Endodermal cell (in vitro differentiated cells): ENCODE measurements at regions not wholly inside any gene's neighbourhood (a gene's known extent, or its start where the extent isn't known, plus 50 kb on each side); places are given as distances from the start of the nearest gene placed in this dataset.

Source experiments
- DNase-seq: peaks from one replicate; pipeline ENCODE4 v3.0.0-alpha.2; 2017
- H3K27ac ChIP-seq: 2 replicates; pipeline ENCODE4 v1.5.1; 2013; ENCODE audit warnings: mild to moderate bottlenecking, low read depth, low read length, moderate library complexity
- H3K27me3 ChIP-seq: 2 replicates; pipeline ENCODE4 v1.6.1; 2013; ENCODE audit warnings: mild to moderate bottlenecking, low read length, moderate library complexity; ENCODE audit not compliant: insufficient read depth, control insufficient read depth, poor library complexity, severe bottlenecking
- H3K36me3 ChIP-seq: 2 replicates; pipeline ENCODE4 v1.7.0; 2013; ENCODE audit warnings: mild to moderate bottlenecking, low read length, moderate library complexity; ENCODE audit not compliant: control insufficient read depth, insufficient read depth
- H3K4me1 ChIP-seq: one replicate; pipeline ENCODE4 v1.7.0; 2013; ENCODE audit warnings: low read length; ENCODE audit not compliant: control insufficient read depth, insufficient read depth
- H3K4me3 ChIP-seq: 2 replicates; pipeline ENCODE4 v1.5.1; 2013; ENCODE audit warnings: mild to moderate bottlenecking, low read length, moderate library complexity
- H3K9ac ChIP-seq: 2 replicates; pipeline ENCODE4 v1.6.1; 2013; ENCODE audit warnings: mild to moderate bottlenecking, low read length, moderate library complexity; ENCODE audit not compliant: poor library complexity, severe bottlenecking; ENCODE audit errors: extremely low read depth
- H3K9me3 ChIP-seq: 2 replicates; pipeline ENCODE4 v1.6.1; 2013; ENCODE audit warnings: mild to moderate bottlenecking, low read length, moderate library complexity; ENCODE audit not compliant: control insufficient read depth
- H3K27ac Mint-ChIP-seq: 2 replicates; pipeline ENCODE4 v1.8.0; 2020; ENCODE audit warnings: mixed read lengths
- H3K27me3 Mint-ChIP-seq: 2 replicates; pipeline ENCODE4 v1.8.0; 2021; ENCODE audit warnings: mild to moderate bottlenecking, mixed read lengths; ENCODE audit not compliant: insufficient read depth
- H3K36me3 Mint-ChIP-seq: 2 replicates; pipeline ENCODE4 v1.8.0; 2020; ENCODE audit warnings: low read depth, mixed read lengths
- H3K4me1 Mint-ChIP-seq: 2 replicates; pipeline ENCODE4 v1.8.0; 2020; ENCODE audit warnings: mixed read lengths
- H3K4me3 Mint-ChIP-seq: 2 replicates; pipeline ENCODE4 v1.8.0; 2020; ENCODE audit warnings: mild to moderate bottlenecking, moderate library complexity, mixed read lengths
- H3K9me3 Mint-ChIP-seq: 2 replicates; pipeline ENCODE4 v1.8.0; 2020; ENCODE audit warnings: mild to moderate bottlenecking, mixed read lengths
- CTCF ChIP-seq: fragments of 200-600 bp; sonication (generic); conservative IDR thresholded peaks from 2 replicates; pipeline ENCODE4 v1.5.0; 2021; ENCODE audit warnings: antibody characterized with exemption, mild to moderate bottlenecking
- WGBS, 2 experiments: methylation state at CpG; one replicate each; pipeline versions ENCODE4 v1.1.5 to v1.1.7; 2013; ENCODE audit warnings: missing lambda C conversion rate in 2 of 2, mixed read lengths in 1 of 2; ENCODE audit not compliant: insufficient coverage in 1 of 2, insufficient read length in 1 of 2; 5-methylcytosine and 5-hydroxymethylcytosine counted together

GRCh38 chr6:166836785-166837718, 119.3 kb downstream of the RNASET2 start:
- TF ChIP-seq CTCF: peak; percentile 18

GRCh38 chr6:166834049-166834448, 122.3 kb downstream of the RNASET2 start:
- Mint-ChIP-seq H3K4me1 (no peaks in the 10 kb centered on the region), H3K36me3 (no peaks in the 10 kb centered on the region), H3K27ac (no peak overlapping the region), H3K9me3 (no peaks in the 10 kb centered on the region), H3K27me3 (no peaks in the 10 kb centered on the region), H3K4me3 (no peak overlapping the region)
- no peaks in the 10 kb centered on the region for H3K27me3 ChIP-seq
- H3K36me3 ChIP-seq: no peaks in the 10 kb centered on the region
- no peak overlapping the region for H3K9ac ChIP-seq
- no peak overlapping the region for H3K27ac ChIP-seq
- no peak for DNase-seq
- H3K9me3 ChIP-seq: no peaks in the 10 kb centered on the region
- no peaks in the 10 kb centered on the region for H3K4me1 ChIP-seq
- TF ChIP-seq CTCF: no peak
- 88 to 93% methylated on average over 4 of the region's 4 CpGs for WGBS, 2 experiments
- no peak overlapping the region for H3K4me3 ChIP-seq

More at GRCh38 chr6:166836785-166837718, 119.3 kb downstream of the RNASET2 start:
- no peaks in the 10 kb centered on the region for H3K27me3 Mint-ChIP-seq
- no peaks in the 10 kb centered on the region for H3K4me1 Mint-ChIP-seq
- no peaks in the 10 kb centered on the region for H3K4me1 ChIP-seq
- H3K9me3 Mint-ChIP-seq: no peaks in the 10 kb centered on the region
- 90 to 98% methylated on average over 9 to 33 of the region's 33 CpGs for WGBS, 2 experiments
- H3K27me3 ChIP-seq: no peaks in the 10 kb centered on the region
- no peak for DNase-seq
- no peak overlapping the region for H3K27ac Mint-ChIP-seq
- no peaks in the 10 kb centered on the region for H3K36me3 Mint-ChIP-seq
- no peaks in the 10 kb centered on the region for H3K9me3 ChIP-seq
- H3K36me3 ChIP-seq: no peaks in the 10 kb centered on the region
- no peak overlapping the region for H3K4me3 ChIP-seq
- H3K4me3 Mint-ChIP-seq: no peak overlapping the region
- H3K27ac ChIP-seq: no peak overlapping the region
- no peak overlapping the region for H3K9ac ChIP-seq

GRCh38 chr6:166830891-166831363, 125.4 kb downstream of the RNASET2 start:
- WGBS, 2 experiments: 92% methylated on average over 6 to 10 of the region's 10 CpGs
- no peak overlapping the region for H3K27ac Mint-ChIP-seq

More at GRCh38 chr6:166830891-166831363, 125.4 kb downstream of the RNASET2 start:
- Mint-ChIP-seq H3K36me3 (no peaks in the 10 kb centered on the region), H3K27me3 (no peaks in the 10 kb centered on the region), H3K9me3 (no peaks in the 10 kb centered on the region), H3K4me1 (no peaks in the 10 kb centered on the region), H3K4me3 (no peak overlapping the region)
- Histone ChIP-seq H3K27ac (no peak overlapping the region), H3K36me3 (no peaks in the 10 kb centered on the region), H3K27me3 (no peaks in the 10 kb centered on the region), H3K4me1 (no peaks in the 10 kb centered on the region), H3K9me3 (no peaks in the 10 kb centered on the region), H3K4me3 (no peak overlapping the region), H3K9ac (no peak overlapping the region)
- no peak for TF ChIP-seq CTCF
- DNase-seq: no peak
